ENCODE measurements at regions not wholly inside any gene's neighbourhood (a gene's known extent, or its start where the extent isn't known, plus 50 kb on each side); places are given as distances from the start of the nearest gene placed in this dataset.

GRCh38 chr20:11389186-11389585, 528.5 kb upstream of the BTBD3 start:
- no peak for DNase-seq
- H3K4me2 ChIP-seq, result no peak overlapping the region
- BruUV-seq (replicated peaks), result no TSS peak
- no peaks in the 10 kb centered on the region for H3K27me3 ChIP-seq (ENCODE audit: insufficient read depth, low read depth)
- TF ChIP-seq, protein P1, sequence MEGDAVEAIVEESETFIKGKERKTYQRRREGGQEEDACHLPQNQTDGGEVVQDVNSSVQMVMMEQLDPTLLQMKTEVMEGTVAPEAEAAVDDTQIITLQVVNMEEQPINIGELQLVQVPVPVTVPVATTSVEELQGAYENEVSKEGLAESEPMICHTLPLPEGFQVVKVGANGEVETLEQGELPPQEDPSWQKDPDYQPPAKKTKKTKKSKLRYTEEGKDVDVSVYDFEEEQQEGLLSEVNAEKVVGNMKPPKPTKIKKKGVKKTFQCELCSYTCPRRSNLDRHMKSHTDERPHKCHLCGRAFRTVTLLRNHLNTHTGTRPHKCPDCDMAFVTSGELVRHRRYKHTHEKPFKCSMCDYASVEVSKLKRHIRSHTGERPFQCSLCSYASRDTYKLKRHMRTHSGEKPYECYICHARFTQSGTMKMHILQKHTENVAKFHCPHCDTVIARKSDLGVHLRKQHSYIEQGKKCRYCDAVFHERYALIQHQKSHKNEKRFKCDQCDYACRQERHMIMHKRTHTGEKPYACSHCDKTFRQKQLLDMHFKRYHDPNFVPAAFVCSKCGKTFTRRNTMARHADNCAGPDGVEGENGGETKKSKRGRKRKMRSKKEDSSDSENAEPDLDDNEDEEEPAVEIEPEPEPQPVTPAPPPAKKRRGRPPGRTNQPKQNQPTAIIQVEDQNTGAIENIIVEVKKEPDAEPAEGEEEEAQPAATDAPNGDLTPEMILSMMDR (conservative IDR thresholded peaks at IDR 0.05), result no peak
- H2AFZ ChIP-seq, result no peak overlapping the region
- H4K20me1 ChIP-seq (ENCODE audit: insufficient read depth), result no peaks in the 10 kb centered on the region
- no peak overlapping the region for H3K4me3 ChIP-seq
- no peaks in the 10 kb centered on the region for H3K9me2 ChIP-seq (ENCODE audit: insufficient read depth)
- H3K27ac ChIP-seq, result no peak overlapping the region
- no peaks in the 10 kb centered on the region for H3K79me2 ChIP-seq (ENCODE audit: low read depth)
- CTCF ChIA-PET, result no interaction called here
- H3F3A ChIP-seq (ENCODE audit: insufficient read depth, low read depth), result peaks cover 10% of the 10 kb centered on the region
- no peaks in the 10 kb centered on the region for H3K36me3 ChIP-seq (ENCODE audit: low read depth)
- H3K4me1 ChIP-seq (replicated peaks; ENCODE audit: insufficient read depth), result peaks cover 23% of the 10 kb centered on the region
- POLR2A ChIA-PET (ENCODE audit: unreplicated experiment), result interaction anchor here (0.6 kb wide), 1 partner anchor 799 kb away, joined by 10 read pairs; no protein-coding TSS in a partner anchor
- H3K9me3 ChIP-seq (ENCODE audit: insufficient read depth, low read depth), result peaks cover 3% of the 10 kb centered on the region; the same call in 1 of the 2 replicates
- intact Hi-C loops (cut with micrococcal nuclease; ENCODE audit: unreplicated experiment), result loop anchor here (5.0 to 10.0 kb wide), 5 partner anchors 117 to 954 kb away; partner anchors contain the start of genes JAG1, MKKS and SLX4IP

- Histone ChIP-seq H3K4me1 (replicated peaks; ENCODE audit: insufficient read depth) (peaks cover 20% of the 10 kb centered on the region), H3K36me3 (ENCODE audit: low read depth) (no peaks in the 10 kb centered on the region), H3K27me3 (ENCODE audit: insufficient read depth, low read depth) (no peaks in the 10 kb centered on the region), H3K79me2 (ENCODE audit: low read depth) (no peaks in the 10 kb centered on the region), H3K9me2 (ENCODE audit: insufficient read depth) (no peaks in the 10 kb centered on the region), H4K20me1 (ENCODE audit: insufficient read depth) (no peaks in the 10 kb centered on the region), H3K4me2 (no peak overlapping the region), H3K9me3 (ENCODE audit: insufficient read depth, low read depth) (peaks cover 3% of the 10 kb centered on the region; the same call in 1 of the 2 replicates), H3K27ac (no peak overlapping the region), H2AFZ (no peak overlapping the region), H3K4me3 (no peak overlapping the region), H3F3A (ENCODE audit: insufficient read depth, low read depth) (peaks cover 10% of the 10 kb centered on the region)
- no TSS peak for BruUV-seq (replicated peaks)
- TF ChIP-seq, protein P1 (conservative IDR thresholded peaks at IDR 0.05), result no peak
- no peak for TF ChIP-seq EZH2 (IDR thresholded peaks at IDR 0.05; ENCODE audit: low read depth)
- no peak for DNase-seq
- ChIA-PET POLR2A (ENCODE audit: unreplicated experiment) (interaction anchor here (0.7 kb wide), 1 partner anchor 141 kb away, joined by 12 read pairs; no protein-coding TSS in a partner anchor), CTCF (no interaction called here)
- intact Hi-C loops (cut with micrococcal nuclease; ENCODE audit: unreplicated experiment), result no loop called here
Measured at GRCh38 chr20:11391591-11391990, 526.1 kb upstream of the BTBD3 start.

DNA sequence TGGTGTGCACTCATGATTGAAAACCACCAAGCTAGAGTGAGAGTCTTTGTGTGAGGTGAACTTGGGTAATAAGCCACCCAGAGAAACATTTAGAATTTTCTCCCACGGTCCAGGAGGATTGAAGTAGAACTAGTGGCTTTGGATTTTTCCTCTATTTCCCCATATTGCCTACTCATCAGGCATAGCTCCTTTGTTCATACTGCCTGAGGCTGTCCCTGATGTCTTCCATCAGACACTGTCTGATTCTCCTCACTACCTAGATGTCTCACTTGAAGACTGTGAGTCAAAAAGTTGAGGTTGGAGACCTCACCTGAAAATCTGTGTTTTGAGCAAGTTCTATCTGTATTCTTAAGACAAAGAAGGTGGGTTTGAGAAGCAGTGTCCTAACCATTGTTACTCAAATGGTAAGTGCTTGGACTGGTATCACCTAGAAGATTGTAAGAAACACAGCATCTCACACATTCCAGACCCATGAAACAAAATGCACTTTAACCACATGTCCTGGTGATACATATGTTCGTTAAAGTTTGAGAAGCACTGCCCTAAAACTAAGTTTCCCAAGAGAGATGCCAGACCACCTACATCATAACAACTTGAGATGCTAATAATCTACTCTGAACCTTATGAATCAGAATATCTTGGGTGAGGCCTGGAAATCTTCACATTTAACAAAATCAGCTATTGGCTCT, 523.4 kb upstream of the BTBD3 start:
- no peak for DNase-seq

More for the DNA sequence above, 523.4 kb upstream of the BTBD3 start:
- no peak overlapping the region for H2AFZ ChIP-seq
- no peaks in the 10 kb centered on the region for H3F3A ChIP-seq (ENCODE audit: insufficient read depth, low read depth)
- CTCF ChIA-PET, result no interaction called here
- no peaks in the 10 kb centered on the region for H3K9me2 ChIP-seq (ENCODE audit: insufficient read depth)
- no peaks in the 10 kb centered on the region for H3K36me3 ChIP-seq (ENCODE audit: low read depth)
- BruUV-seq (replicated peaks), result no TSS peak
- POLR2A ChIA-PET (ENCODE audit: unreplicated experiment), result no interaction called here
- no peaks in the 10 kb centered on the region for H3K9me3 ChIP-seq (ENCODE audit: insufficient read depth, low read depth)
- TF ChIP-seq, protein P1 (conservative IDR thresholded peaks at IDR 0.05), result no peak
- TF ChIP-seq EZH2 (IDR thresholded peaks at IDR 0.05; ENCODE audit: low read depth), result no peak
- no peaks in the 10 kb centered on the region for H4K20me1 ChIP-seq (ENCODE audit: insufficient read depth)
- H3K4me3 ChIP-seq, result no peak overlapping the region
- H3K4me2 ChIP-seq, result no peak overlapping the region
- intact Hi-C loops (cut with micrococcal nuclease; ENCODE audit: unreplicated experiment), result no loop called here
- no peaks in the 10 kb centered on the region for H3K4me1 ChIP-seq (replicated peaks; ENCODE audit: insufficient read depth)
- H3K27me3 ChIP-seq (ENCODE audit: insufficient read depth, low read depth), result no peaks in the 10 kb centered on the region
- no peak overlapping the region for H3K27ac ChIP-seq
- no peaks in the 10 kb centered on the region for H3K79me2 ChIP-seq (ENCODE audit: low read depth)
